Activated CD4-positive, alpha-beta T cell treated with anti-CD3 and anti-CD28 coated beads, Interleukin-2, Interleukin-6, amounts not matched to agents 100 ng/mL and 50 ng/mL, durations not matched to agents 16 hours and 8 hours (primary cell): ENCODE measurements at regions not wholly inside any gene's neighbourhood (a gene's known extent, or its start where the extent isn't known, plus 50 kb on each side); places are given as distances from the start of the nearest gene placed in this dataset.

ENCODE experiments used
- DNase-seq: peaks from one replicate; pipeline ENCODE4 v3.0.0-alpha.2; 2020

DNA sequence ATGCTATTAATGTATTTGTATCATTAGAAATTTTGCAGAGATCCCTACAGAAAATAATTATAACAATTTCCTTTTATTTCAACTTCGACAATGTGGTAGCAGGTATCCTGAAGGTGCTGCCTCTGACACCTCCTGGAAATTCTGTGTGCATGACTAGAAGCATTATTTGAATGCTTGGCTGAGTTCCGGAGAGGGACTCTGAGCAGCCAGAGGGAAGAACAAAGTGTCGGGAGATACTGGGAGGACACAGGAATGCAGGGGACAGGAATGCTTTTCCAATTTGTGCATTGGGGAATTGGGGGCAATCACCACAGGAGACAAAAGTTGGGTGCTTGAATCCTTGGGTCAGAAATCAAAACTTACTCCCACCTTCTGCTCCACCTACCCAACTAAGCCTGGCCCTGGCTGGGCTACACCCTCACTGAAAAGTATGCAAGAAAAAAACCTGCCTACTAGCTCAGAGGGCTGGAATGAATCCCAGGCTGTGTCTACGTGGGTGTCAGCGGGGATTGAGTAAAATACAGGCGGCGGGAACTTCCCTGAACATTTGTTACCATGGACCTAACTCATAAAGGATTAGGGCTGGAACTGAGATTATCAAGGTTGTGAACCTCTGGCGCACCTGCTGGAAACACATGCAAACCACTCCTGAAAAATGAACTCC is 299.3 kb downstream of the SOX11 start:
- no peak for DNase-seq

DNA sequence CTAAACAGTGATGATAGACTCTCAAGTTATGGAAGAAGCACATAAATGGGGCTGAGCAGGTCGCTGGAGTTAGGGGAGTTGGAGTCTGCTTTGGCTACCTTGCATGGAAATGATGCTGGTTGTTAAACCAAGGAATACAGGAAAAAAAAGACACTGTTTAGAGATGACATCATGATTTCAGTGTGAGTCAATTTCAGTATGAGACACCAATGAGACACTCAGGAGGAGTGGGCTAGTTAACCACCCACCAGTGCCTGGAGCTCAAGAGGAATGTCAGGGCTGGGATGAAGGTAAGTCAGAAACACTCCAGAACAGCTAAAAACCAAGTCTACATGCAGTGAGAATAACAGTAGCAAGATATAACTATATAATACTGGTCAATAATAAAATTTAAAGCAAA is 303.6 kb downstream of the SOX11 start:
- DNase-seq = no peak

GRCh38 chr2:6008186-6008585 is 316.0 kb downstream of the SOX11 start:
- DNase-seq = no peak

GRCh38 chr2:6008726-6009125 is 316.5 kb downstream of the SOX11 start:
- no peak for DNase-seq

- no peak for DNase-seq
Measured at GRCh38 chr2:6010163-6010562, 318.0 kb downstream of the SOX11 start.

GRCh38 chr2:6011921-6012320 is 319.7 kb downstream of the SOX11 start:
- no peak for DNase-seq

DNA sequence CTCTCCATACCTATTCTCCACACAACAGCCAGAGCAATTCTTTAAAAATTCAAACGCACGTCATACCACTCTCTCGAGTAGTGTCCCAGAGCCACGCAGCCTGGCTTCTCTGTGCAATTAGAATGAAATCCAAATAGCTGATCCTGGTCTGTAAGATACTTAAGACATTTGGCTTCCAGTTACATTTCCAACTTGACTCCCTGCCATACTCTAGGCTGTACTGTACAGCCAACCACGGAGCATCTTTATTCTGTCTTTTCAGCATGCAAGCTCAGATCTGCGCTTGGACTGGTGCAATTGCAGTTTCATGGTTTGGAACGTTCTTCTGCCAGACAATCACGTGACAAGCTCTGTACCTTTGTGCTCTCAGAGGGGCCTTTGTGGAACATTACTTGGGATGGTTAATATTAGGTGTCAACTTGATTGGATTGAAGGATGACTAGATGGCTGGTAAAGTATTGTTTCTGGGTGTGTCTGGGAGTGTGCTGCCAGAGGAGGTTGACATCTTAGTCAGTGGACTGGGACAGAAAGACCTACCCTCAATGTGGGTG is 325.6 kb downstream of the SOX11 start:
- DNase-seq = no peak

- no peak for DNase-seq
Measured at GRCh38 chr2:6024229-6024628, 332.0 kb downstream of the SOX11 start.

DNA sequence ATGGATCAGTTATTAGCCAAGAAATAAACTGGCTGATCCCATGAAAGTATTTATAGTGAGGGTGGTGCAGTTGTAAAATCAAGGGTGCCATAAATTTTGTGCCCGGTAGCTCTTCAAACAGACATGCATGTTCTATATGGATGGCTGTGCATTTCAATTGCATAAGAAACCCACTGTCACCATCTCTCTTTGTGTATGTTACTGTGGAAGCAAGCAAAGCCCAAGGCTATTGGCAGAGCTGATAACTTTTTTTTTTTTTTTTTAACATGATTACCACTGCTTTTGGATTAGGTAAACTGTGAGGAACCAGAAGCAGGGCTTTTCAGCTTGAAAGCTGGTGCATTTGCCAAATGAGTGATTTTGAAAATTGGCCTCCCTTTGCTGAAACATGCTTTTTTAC is 332.6 kb downstream of the SOX11 start:
- DNase-seq = no peak

- no peak for DNase-seq
Measured at GRCh38 chr2:6025391-6025790, 333.2 kb downstream of the SOX11 start.

DNA sequence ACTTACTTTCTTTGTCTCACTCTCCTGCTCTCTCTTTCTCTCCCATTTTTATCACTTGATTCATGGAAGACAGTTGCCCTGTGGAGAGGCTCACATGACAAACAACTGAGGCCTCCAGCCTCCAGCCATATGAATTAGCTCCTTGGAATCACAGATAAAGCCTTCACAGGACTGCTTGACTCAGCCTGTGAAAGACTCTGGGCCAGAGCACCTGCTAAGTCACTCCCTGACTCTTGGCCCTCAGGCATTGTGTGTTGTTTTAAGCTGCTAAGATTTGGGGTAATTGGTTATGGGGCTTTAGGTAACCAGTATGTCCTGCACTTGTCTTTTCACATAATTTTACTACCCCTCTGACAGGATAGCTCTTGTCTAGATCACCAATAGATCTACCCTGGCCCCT is 334.9 kb downstream of the SOX11 start:
- no peak for DNase-seq

- no peak for DNase-seq
Measured at GRCh38 chr2:6031200-6031867, 339.1 kb downstream of the SOX11 start.

DNA sequence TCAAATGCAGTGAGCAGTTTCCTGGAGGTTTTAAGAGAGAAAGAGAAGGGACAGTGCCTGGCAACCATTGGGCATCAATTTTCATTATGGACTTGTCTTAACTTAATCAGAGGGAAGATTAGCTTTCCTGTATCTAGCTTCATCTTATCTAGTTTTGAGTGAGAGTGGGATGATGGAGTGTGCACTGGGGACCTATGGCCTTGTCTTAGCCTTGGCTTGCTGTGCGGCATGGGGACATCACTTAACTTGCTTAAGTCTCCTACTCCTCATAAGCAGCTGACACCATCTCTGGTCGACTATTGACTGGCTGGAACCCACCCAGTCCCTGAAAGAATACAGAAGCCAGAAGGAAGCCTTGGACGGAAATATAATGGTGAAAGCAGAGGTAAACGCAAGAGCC is 344.0 kb downstream of the SOX11 start:
- no peak for DNase-seq

- no peak for DNase-seq
Measured at GRCh38 chr2:6043238-6043637, 351.1 kb downstream of the SOX11 start.

- DNase-seq = no peak
Measured at GRCh38 chr2:6052649-6053048, 360.5 kb downstream of the SOX11 start.

- DNase-seq = no peak
Measured at GRCh38 chr2:6053743-6054142, 361.6 kb downstream of the SOX11 start.

- no peak for DNase-seq
Measured at GRCh38 chr2:6054161-6054671, 362.0 kb downstream of the SOX11 start.

DNA sequence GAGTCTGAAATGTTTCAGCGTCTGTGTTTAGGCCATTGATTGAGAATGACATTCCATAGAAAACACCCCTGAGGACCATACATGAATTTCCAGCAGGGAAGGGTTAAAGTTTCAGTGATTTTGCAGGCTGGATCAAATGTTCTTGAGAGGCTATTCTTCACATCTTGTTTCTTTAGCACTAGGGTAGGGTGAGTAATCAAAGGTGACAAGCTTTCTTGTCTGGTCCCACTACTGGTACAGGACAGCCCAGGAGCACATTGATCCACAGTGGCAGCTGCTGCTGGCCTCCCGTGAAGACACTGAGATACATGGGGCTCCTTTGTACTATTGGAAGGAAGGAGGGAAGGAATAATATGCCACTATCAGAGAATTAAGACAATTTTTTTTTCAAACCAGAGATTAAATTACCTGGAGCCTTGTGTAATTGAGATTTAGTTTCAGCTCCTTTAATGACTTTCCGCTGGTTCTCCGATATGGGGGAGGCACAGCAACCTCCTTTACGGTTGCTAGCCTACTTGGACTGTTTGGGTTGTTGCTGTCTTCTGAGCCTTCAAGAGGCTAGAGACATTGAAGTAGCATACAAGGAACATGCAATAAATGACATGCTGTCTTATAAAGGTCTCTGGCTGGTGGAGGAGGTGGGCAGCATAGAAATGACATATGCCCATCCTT is 368.9 kb downstream of the SOX11 start:
- no peak for DNase-seq

GRCh38 chr2:6064757-6065156 is 372.6 kb downstream of the SOX11 start:
- no peak for DNase-seq

DNA sequence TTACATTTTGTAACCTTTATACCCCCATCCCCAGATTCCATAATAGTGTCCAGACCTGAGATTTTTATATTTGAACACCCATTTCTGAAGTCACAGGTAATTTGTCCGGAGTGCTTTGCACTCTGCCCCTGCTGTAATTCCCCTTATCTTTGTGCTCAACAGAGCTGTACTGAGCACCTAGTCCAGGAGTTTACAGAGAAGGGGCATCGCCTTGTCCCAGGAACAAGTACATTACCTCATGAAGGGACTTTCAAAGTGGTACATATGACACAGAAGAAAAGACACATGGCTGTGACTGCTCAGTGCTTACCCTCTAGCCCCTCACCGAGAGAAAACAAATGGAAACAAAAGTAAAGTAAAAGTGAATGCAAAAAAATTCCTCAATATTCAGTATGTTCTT is 373.5 kb downstream of the SOX11 start:
- DNase-seq = no peak

DNA sequence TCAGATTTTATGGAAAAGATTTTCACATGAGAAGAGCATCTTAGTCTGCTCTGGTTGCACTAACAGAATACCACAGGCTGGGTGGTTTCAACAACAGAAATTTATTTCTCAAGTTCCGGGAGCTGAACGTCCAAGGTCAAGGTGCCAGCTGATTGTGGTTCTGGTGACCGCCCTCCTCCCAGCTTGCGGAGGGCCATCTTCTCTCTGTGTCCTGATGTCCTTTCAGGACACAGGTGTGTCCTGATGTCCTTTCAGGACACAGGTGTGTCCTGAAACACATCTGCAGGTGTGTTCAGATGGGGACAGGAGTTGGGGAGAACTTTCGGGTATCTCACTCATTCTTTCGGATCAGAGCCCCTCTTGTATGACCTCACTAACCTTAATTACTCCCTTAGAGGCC is 374.9 kb downstream of the SOX11 start:
- DNase-seq = no peak

DNA sequence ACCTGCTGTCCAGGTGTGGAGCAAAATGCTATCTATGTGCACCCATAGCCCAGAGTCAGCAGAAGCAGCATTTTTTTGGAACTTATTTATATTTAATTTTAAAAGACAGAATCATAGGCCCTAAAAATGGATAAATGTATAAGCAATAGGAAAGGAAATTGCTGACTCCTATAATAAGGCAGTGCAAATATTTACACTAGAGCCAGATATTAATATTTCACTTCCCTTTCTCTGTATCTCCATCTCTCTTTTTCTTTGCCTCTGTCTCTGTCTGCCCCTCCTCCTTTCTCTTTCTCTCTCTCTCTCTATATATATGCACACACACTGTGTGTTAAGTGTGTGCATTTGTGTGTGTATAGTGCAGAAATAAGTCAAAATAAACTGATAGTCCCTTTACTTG is 375.6 kb downstream of the SOX11 start:
- no peak for DNase-seq

- DNase-seq = no peak
Measured at GRCh38 chr2:6068429-6068828, 376.2 kb downstream of the SOX11 start.

GRCh38 chr2:6069381-6069780 is 377.2 kb downstream of the SOX11 start:
- no peak for DNase-seq
